K562 (cell line): ENCODE measurements at regions not wholly inside any gene's neighbourhood (a gene's known extent, or its start where the extent isn't known, plus 50 kb on each side); places are given as distances from the start of the nearest gene placed in this dataset.
"Not testable (repeated sequence)": the region's sequence is repeated elsewhere in the genome, so short reads cannot be mapped to it uniquely, and the experiment has no call there.

ENCODE experiments used
- ATF2 ChIP-seq: sonication (generic); formaldehyde crosslinking; IDR thresholded peaks from 2 replicates; pipeline ENCODE4 v1.8.1; 2022; ENCODE audit warnings: missing genetic modification reagents
- BACH1 ChIP-seq: fragments of 200-800 bp; sonication (Bioruptor generic); IDR thresholded peaks from 2 replicates; pipeline ENCODE4 v1.6.1; 2016; ENCODE audit warnings: missing genetic modification characterization, missing compliant biosample characterization
- CBX2 ChIP-seq: fragments of 200-600 bp; sonication (generic); IDR thresholded peaks from one replicate; pipeline ENCODE4 v1.6.1; 2012; ENCODE audit warnings: mild to moderate bottlenecking, low read length, inconsistent platforms; ENCODE audit not compliant: insufficient read depth, poor library complexity, severe bottlenecking
- CTCF ChIP-seq, 3 experiments: IDR thresholded peaks in 2 of 3; conservative IDR thresholded peaks in 1 of 3; 2 replicates each; pipeline ENCODE4 v1.5.1; 2011 to 2012; ENCODE audit warnings: low read length in 3 of 3, mild to moderate bottlenecking in 3 of 3, control low read depth in 2 of 3, improper control_type of control experiment in 1 of 3, inconsistent platforms in 1 of 3, low read depth in 1 of 3, mixed read lengths in 1 of 3, moderate library complexity in 1 of 3; ENCODE audit not compliant: insufficient read depth in 2 of 3
- PBX2 ChIP-seq, 2 experiments: IDR thresholded peaks in 1 of 2; conservative IDR thresholded peaks in 1 of 2; 2 replicates each; pipeline ENCODE4 v1.6.1; 2016; ENCODE audit warnings: low read depth in 2 of 2, mild to moderate bottlenecking in 1 of 2, missing compliant biosample characterization in 1 of 2, missing genetic modification characterization in 1 of 2, moderate library complexity in 1 of 2
- PKNOX1 ChIP-seq: fragments of 450-650 bp; IDR thresholded peaks from 2 replicates; pipeline ENCODE4 v1.6.1; 2016
- POLR2A ChIP-seq: fragments of 450-650 bp; conservative IDR thresholded peaks from 2 replicates; pipeline ENCODE4 v1.6.1; 2016
- REST ChIP-seq, 2 experiments: fragments of 450-650 bp; formaldehyde crosslinking in 1 of 2; IDR thresholded peaks; 2 replicates each; pipeline versions ENCODE4 v1.4.0 to v1.6.1; 2014 to 2020; ENCODE audit warnings: mild to moderate bottlenecking in 2 of 2, borderline replicate concordance in 1 of 2, low read depth in 1 of 2
- SIRT6 ChIP-seq: IDR thresholded peaks from one replicate; pipeline ENCODE4 v1.6.1; 2012; ENCODE audit warnings: low read depth, mild to moderate bottlenecking, control low read depth, inconsistent platforms, low read length, moderate library complexity
- TF ChIP-seq, protein P1 (sequence below): fragments of 250-450 bp; sonication (Bioruptor Pico); IDR thresholded peaks from 2 replicates; pipeline ENCODE4 v1.8.0; 2021; ENCODE audit warnings: moderate library complexity, mild to moderate bottlenecking, inconsistent platforms

- not testable (repeated sequence) for TF ChIP-seq CTCF (IDR thresholded peaks at IDR 0.05 in 2 of 3, conservative IDR thresholded peaks at IDR 0.05 in 1 of 3; ENCODE audit: insufficient read depth in 2 of 3, low read depth in 1 of 3, low read length in 3 of 3); SIRT6; BACH1 (tag); POLR2A; PKNOX1; REST (IDR thresholded peaks at IDR 0.05; ENCODE audit: borderline replicate concordance); REST (CRISPR knock-in tag; IDR thresholded peaks at IDR 0.05; ENCODE audit: low read depth); ATF2 (CRISPR knock-in tag); CBX2; PBX2 (CRISPR knock-in tag; IDR thresholded peaks at IDR 0.05; ENCODE audit: low read depth); PBX2 (tag; conservative IDR thresholded peaks at IDR 0.05; ENCODE audit: low read depth)
- TF ChIP-seq, protein P1, sequence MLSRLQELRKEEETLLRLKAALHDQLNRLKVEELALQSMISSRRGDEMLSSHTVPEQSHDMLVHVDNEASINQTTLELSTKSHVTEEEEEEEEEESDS: not testable (repeated sequence)
Measured at GRCh38 chr18:30839056-30839561, 203.4 kb downstream of the DSC3 start.
